ENCODE measurements at regions not wholly inside any gene's neighbourhood (a gene's known extent, or its start where the extent isn't known, plus 50 kb on each side); places are given as distances from the start of the nearest gene placed in this dataset.
"Not testable (repeated sequence)": the region's sequence is repeated elsewhere in the genome, so short reads cannot be mapped to it uniquely, and the experiment has no call there.

DNA sequence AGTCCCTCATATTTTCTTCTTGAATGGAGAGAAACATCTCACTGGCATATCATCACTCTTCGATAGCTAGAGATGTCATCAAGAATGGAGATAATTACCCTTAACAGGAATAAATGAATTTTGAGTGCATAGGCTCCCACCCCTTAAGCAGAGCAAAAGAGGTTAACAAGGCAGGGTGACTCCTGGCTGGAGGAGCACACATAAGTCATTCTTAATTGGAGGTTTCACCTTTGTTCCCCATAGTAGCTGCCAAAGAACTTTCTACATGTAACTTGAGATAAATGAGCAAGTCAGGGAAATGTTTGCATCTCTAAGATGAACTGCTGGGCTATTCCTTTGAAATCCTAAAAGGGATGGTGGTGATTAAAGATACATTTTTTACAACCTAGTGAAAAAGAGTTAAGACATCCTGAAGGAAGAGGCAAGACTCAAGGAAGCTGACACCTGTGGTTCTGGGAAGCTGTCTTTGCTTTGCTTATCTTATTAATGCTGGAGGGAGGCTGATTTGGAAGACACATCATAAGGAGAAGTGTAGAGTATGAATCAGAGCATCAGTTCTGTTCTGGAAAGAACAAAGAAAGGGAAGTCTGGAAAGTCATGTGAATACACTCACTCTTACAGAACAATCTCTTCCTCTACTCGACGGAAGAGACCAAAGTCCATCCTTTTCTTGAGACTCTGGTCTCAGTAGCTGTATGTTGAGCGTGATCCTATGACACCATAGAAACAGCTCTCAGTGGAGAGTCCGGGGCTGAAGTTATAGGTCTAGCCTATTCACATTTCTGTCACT is 326.3 kb downstream of the OSTF1 start:
- DNase-seq (ENCODE audit: low read depth) = no peak

DNA sequence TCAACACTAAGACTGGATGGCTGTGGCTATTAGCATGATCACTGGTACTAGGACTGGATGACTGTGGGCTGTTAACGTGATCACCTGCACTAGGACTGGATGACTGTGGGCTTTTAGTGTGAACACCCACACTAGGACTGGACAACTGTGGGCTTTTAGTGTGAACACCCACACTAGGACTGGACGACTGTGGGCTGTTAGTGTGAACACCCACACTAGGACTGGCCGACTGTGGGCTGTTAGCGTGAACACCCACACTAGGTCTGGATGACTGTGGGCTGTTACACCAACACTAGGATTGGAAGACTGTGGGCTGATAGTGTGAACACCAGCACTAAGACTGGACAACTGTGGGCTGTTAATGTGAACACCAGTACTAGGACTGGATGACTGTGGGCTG is 329.2 kb downstream of the OSTF1 start:
- DNase-seq (ENCODE audit: low read depth) = no peak

DNA sequence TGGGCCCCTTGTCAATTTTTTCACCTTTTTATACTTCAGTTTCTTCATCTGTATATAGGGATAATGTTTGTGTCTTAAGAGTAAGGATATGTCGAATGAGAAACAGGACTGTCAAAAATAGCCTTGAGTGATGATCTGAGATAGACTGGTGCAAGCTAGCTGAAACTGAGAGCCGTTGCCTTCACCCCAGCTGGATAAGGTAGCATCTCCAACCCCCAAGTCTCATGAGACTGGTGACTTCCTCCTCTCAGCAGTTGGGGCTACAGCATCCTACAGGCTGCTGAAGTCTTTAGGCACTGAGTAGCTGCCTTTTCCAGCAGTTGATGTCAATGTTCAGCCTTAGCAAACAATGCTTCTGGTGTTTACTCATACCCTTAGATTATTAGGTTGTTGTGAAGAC is 330.2 kb downstream of the OSTF1 start:
- no peak for DNase-seq (ENCODE audit: low read depth)

DNA sequence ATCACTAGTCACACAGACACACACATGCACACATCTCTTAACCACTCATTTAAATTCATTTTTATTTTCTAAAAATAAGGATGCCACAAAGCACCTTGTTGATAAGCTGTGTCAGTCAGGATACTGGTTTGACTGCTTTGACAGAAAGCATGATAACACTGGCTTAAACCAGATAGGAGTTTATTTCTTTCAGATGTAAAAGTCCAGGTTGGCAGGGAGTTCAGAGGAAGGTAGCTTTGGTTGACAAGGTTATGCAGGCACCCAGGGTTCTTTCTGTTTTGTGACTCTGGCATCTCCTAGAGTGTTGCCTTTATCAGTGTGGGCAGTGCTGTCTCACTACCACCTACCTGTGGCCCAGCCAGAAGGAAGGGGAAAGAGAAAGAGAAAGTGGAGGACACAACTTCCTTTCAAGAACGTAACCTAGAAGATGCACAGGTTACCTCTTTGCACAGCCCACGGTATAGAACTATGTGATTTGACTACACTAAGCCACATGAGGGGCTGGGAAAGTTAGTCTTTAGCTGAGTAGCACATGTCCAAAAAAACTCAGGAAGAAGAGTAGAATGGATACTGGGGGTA is 334.7 kb downstream of the OSTF1 start:
- DNase-seq (ENCODE audit: low read depth) = no peak

DNA sequence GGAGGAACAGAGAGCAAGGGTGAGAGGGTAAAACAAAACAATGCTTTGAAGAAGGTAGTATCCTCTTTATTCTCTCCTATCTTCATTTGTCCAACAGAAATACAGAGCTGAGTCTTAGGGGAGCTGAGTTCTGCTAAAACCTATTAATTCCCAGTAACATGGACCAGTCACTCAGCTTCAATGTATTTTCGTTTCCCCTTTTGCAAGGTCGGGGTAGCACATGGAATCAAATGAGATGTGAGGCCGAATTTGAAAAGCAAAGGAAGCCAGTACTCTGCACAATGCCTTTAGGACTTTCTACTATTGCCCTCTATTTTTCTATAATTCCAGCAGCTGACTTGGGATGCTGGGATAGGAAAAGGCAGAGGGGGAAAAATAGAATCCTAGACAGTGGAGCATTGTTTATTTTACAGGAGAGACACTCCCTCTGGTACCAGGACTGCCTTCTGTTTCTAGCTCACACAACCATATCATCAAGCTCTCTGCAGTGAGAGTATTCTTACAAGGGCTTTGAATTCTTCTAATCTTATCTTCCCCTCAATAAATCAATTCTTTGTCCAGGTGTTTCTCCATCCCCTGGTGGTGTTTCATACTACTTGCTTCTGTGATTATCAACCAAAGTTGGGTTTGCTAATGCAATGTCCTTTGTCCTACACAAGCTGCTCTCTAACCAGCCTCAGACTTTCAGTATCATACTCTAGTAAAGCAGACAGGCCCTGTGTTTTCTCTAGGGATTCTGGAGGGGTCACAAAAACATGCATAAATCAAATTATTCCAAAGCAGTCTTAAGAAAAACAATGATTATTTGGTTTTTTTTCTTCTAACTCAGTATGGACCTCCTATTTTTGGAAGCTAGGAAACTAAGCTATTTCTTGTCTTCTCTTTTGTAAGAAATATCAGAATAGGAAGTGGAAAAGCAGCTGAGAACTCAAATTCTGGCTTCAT is 341.5 kb downstream of the OSTF1 start:
- no peak for DNase-seq (ENCODE audit: low read depth)

DNA sequence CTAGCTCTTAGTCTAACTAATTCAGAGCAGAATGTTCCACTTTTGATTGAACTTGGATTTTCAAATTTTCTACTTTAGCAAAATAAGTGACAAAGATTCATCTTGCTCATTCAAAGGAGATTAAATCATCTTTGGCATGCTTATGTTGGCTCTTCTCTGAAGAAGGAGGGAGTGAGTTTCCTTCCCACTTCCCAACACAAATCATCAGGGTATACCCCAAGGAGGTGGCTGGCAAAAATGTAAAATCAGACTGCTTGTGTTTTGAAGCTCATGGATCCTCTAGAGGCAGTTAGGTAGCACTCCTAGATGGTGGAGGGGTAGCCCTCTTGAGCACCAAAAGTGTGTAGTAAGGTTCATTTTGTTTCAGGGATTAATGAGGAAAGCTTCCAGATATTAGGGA is 343.1 kb downstream of the OSTF1 start:
- no peak for DNase-seq (ENCODE audit: low read depth)

DNA sequence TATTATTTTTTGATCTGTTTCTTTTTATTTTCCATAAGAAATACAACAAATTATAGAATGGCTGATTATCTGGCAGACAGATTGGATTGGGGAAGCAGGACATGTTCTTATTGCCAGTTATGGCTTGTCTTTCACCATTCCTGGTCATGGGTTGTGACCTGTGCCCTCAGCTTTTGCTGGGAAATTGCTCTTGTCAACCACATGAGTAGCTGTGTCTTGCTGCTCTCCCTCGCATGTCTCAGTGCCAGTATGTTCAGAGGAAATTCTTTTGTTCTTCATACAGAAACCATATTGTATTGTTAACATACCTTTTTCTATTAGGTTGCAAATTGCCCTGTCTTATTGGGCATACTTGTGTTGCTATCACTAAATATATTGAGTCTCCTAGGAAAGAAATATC is 344.1 kb downstream of the OSTF1 start:
- no peak for DNase-seq (ENCODE audit: low read depth)

DNA sequence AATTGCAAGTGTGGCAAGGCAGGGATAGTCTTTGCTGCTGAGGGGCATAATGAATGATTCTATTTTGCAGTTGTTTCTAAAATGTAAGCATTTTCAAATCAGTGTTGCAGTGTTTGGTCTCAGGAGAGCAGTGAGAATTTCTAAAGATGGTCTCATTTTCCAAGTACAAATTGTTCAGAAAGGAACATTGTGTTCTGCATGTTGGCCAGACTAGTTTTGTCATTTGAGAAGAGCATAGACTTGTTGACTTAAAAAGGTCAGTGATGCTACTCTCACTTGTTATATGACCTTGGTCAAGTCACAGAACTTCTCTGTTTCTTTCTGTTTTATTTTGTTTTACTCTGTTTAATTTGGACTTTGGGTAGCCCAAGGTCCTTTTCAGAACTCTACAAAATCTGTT is 344.6 kb downstream of the OSTF1 start:
- no peak for DNase-seq (ENCODE audit: low read depth)

DNA sequence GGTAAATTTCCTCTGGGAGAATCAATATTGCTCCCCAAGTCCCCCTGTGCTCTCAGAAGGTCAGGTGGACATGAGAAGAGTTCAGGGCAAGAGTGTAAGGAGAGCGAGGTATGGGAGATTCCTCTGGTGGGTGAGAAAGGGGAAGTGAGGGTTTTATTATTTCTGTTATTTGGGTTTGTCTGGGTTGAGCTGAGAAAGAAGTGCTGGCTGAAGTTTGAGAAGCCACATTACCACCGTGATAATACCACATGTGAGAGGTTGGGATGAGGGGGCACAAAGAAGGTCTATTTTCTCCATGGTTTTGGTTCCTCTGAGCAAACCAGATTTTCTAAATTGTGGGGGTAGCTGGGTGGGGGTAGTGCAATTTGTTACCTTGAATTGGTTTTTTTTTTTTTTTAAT is 350.4 kb downstream of the OSTF1 start:
- no peak for DNase-seq (ENCODE audit: low read depth)

DNA sequence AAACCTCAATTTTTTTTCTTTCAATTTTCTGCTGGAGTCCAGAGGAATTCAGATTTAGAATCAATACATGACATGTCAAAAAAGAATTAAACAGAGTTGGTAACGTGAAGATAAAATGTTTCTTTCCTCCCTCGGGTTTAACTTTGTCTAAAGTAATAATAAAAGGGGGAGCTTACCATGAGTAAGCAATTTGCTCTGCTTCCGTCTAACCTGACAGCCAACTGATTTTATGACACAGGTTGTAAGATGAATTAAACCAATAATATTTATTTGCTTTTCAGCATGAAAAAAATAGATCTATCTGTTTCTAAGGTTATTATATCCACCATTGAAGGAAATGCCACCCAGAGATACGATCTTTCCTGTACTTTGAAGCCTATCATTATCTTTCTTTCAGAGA is 352.6 kb downstream of the OSTF1 start:
- no peak for DNase-seq (ENCODE audit: low read depth)

DNA sequence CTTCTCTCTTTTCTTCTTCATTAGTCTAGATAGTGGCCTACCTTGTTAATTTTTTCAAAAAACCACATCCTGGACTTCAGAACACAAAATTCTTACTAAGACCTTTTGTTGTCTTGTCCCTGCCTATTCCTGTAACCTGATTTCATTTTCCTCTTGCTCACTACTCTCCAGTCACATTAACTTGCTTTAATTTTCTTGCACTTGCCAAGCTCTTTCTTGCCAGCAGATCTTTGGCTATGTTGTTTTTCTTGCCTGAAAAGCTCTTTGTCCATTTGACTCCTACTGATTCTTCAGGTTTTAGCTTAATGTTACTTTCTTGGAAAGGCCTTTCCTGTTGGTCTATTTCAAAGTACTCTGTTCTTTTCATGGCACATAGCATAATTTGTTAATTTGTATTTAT is 356.8 kb downstream of the OSTF1 start:
- DNase-seq (ENCODE audit: low read depth) = no peak

DNA sequence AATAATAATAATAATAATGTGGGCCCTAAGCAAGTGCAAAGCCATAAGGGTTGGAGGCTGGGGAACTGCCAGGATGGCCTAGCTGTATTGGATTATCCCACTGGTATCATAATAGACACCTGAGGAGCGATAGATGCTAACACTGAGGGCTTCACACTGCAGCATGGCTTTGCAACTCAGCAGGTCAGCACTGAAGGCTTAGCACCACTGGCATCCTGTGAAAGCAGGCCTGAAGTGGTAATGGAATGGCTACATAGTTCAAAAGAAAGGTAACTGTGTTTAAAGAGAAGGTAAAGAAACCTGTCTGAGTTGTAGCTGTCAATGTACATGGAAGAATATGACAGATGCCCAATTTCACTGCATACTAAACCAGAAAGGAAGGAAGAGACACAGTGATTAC is 359.0 kb downstream of the OSTF1 start:
- DNase-seq (ENCODE audit: low read depth) = no peak

DNA sequence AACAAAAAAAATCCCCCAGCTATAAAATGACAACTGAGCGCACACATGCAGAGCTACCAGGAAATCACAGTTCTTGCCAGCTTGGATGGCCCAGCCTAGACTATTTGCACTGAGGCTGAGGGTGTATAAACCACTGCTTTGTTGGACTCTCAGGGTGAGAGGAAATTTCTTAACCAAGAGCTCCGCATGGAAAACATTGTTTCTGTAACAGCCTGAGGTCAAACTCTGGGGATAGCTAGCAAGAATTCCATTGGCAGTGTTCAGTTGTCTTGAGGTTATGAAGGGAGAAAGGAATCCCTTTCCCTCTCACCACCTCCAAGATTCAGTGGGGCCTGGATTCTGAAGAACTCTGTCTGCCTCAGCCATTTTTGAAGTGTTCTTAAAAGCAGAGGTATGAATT is 360.0 kb downstream of the OSTF1 start:
- DNase-seq (ENCODE audit: low read depth) = no peak

DNA sequence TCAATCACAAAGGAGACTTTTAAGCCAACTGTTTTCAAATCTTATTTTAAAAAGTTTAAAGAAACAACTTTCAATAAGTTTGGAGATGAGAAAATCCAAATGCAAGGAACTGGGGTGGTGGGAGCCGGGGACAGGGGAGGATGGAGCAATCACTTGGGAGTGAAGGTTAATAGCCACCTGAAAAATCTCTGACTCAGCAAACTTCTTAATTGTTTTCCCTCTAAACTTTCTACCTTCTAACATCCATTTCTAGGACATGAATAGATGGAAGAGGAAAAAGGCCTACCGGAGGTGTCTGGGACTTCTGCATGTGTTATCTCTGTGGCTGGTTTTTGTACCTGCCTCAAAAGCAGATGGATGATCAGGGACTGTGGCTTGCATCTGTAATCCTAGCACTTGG is 360.6 kb downstream of the OSTF1 start:
- no peak for DNase-seq (ENCODE audit: low read depth)

DNA sequence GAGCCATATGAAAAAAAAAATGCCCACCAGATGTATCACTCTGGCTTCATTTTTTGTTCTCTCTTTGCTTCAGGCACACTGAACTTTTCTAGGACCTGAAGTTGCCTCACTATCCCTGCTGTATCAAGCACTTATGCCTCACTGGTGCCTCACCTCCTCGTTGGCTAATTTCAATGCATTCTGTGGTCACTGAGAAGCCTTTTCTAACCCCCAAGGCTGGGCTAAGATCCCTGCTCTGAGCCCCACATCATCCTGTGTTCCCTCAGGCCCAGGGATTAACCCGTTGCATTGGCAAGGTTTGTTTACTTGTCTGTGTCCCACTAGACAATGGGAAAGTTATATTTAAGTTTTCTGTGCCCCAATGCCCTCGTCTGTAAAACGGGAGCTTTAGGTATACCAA is 362.7 kb downstream of the OSTF1 start:
- no peak for DNase-seq (ENCODE audit: low read depth)

DNA sequence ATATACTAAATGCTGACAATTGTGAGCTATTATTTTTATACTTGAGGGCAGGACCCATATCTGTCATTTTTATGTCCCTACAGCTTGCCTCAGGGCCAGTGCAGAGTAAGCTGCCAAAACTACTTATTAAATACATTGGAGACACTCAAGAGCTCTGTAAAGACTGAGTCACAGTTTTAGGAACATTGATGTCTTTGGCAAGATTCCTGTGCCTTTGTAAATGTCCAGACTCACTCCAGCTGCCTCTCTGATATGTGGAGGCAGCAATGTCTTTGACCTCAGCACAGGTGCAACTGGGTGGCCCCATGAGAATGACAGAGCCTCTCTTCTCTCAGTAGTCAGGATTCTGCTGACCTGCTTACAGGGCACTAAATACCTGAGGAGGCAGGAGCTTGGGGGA is 363.2 kb downstream of the OSTF1 start:
- no peak for DNase-seq (ENCODE audit: low read depth)

DNA sequence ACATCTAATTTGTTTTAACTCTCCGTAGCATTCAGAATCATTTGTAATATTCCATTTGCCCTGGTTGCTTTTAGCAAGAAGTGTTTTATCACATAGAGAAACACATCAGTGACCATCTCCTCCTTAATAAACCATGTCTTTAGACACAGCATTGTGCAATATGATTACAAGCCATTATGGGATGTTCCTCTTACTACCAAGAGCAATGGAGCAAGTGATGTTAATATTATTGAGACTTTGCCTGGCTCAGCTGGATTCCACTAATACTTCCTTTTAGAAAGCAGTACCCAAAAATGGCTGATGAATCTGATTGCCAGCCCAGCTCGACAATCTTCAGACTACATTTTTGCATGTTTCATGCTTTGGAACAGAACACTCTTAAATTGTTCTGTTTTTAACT is 364.2 kb downstream of the OSTF1 start:
- DNase-seq (ENCODE audit: low read depth) = no peak

DNA sequence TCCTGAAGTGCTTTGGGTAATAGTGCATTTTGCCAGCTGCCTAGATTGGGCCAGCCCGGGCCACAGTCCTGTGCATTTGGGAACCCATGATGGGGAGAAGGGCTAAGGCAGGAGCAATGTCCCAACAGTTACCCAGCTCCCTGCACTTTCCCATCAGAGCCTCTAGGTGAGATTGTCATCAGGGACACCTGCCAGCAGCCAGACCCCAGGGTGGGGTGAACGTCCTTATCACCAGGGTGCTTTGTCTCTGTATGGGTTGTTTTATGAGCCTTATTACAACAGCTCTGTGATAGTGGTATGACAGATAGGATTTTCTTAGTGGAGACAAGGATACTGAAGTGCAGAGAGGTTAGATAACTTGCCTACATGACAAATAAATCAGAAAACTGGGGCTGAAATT is 365.7 kb downstream of the OSTF1 start:
- DNase-seq (ENCODE audit: low read depth) = no peak

DNA sequence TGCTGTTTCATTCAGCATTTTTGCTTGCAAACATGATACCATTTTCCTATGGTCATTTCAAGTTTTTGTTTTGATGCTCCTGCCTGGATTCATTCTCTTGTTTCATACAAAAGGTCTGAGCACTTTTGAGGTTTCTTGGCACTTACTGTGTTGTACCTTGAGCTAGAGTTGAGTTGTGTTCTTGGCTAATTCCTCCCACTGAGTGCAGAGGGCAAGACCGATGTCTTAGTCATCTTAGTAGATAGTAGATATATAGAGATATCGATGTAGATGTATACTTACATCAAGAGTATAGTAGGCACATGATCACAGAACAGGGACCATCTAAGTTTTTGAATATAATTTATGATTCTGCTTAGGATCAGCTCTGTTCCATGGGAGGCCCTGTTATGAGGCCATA is 366.6 kb downstream of the OSTF1 start:
- DNase-seq (ENCODE audit: low read depth) = no peak

DNA sequence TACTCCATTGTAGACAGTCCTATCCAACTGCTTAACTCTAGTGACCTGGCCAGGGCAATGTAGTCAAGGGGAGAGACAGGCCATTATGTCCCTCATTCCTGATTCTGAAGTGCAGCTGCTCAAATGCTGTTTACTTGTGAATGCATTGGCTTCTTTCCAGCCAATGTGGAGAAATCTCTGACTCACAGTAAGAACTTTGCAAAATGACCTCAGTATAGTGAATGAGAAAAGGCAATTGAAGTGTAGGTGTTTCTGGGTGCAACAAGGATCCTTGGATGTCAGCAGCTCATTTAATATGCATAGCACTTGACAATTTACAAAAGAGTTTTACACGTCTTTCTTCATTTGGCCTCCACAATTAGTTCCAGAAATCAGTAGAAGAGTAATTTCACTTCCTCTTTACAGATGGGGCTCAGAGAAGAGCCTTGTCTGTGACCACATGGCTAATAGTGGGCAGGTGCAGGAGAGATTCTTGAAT is 367.2 kb downstream of the OSTF1 start:
- DNase-seq (ENCODE audit: low read depth) = no peak

DNA sequence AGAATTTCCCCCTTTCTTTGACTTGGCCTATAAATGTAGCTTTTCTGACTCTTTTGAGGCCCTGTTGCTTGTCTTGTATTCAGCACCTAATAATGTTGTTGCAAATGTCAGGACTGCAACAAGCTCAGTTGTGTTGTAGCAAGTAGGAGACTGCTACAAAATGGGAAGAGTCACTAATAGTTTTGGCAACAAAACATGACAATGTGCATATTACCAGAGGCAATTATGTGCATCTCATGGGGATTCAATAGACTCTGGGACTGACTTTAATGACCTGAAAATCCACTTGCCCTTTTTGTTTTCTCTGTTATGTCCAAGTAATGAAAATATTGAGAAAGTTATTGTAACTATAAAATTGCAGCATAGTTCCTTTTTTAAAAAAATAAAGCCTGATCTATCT is 368.4 kb downstream of the OSTF1 start:
- DNase-seq (ENCODE audit: low read depth) = no peak

DNA sequence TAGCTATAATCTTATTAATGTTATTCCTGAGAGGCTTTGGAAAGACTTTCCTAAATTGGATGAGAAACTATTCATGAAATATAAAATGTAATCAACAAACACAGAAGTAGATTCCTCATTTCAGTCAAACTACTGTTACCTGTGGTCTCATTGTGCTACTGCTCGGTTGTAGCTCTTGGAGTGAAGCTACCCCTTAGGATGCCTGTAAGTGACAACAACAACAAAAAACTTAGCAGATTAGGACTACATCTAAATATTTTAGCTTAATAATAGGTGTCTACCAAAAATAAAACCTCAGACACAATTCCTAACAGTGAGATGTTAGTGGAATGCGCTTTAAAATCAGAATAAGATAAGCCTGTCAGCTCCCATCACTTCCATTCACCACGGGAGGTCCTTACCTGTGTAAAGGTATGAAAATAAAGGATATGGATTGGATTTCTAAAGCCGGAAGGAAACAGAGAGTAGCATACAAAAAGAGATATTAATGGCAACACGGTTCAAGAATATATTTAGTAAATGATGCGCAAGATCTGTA is 369.2 kb downstream of the OSTF1 start:
- no peak for DNase-seq (ENCODE audit: low read depth)

DNA sequence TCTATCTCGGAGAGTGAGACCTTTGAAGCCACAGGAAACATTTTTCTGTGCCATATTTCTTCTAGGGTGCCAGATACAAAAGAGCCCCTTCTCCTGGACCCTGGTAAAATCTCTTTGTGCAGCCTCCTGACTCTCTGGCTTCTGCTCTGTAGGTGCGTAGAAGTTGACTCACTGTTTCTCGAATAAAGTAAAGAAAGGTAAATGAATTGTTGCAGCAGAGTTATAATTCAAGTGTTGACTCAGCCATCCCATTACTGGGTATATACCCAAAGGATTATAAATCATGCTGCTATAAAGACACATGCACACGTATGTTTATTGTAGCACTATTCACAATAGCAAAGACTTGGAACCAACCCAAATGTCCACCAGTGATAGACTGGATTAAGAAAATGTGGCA is 371.0 kb downstream of the OSTF1 start:
- not testable (repeated sequence) for DNase-seq (ENCODE audit: low read depth)

Measured in HS-5 (cell line).